Mesothelial cell of epicardium (in vitro differentiated cells): ENCODE measurements at regions not wholly inside any gene's neighbourhood (a gene's known extent, or its start where the extent isn't known, plus 50 kb on each side); places are given as distances from the start of the nearest gene placed in this dataset.

Experiments
- DNase-seq, 2 experiments: peaks; one replicate each; pipeline ENCODE4 v3.0.0; 2021; ENCODE audit warnings: low spot score in 2 of 2; ENCODE audit not compliant: unreplicated experiment in 2 of 2
- H3K27ac Mint-ChIP-seq: 2 replicates; pipeline ENCODE4 v1.8.0; 2021; ENCODE audit warnings: mixed read lengths
- H3K27me3 Mint-ChIP-seq: 2 replicates; pipeline ENCODE4 v1.8.0; 2021; ENCODE audit warnings: low read depth, mixed read lengths
- H3K36me3 Mint-ChIP-seq: 2 replicates; pipeline ENCODE4 v1.8.0; 2021; ENCODE audit warnings: mixed read lengths
- H3K4me1 Mint-ChIP-seq: 2 replicates; pipeline ENCODE4 v1.8.0; 2021; ENCODE audit warnings: mixed read lengths
- H3K4me3 Mint-ChIP-seq: 2 replicates; pipeline ENCODE4 v1.8.0; 2021; ENCODE audit warnings: mild to moderate bottlenecking, moderate library complexity, mixed read lengths
- H3K9me3 Mint-ChIP-seq: 2 replicates; pipeline ENCODE4 v1.8.0; 2021; ENCODE audit warnings: mixed read lengths
- TF ChIP-seq, protein P1 (sequence below): fragments of 200-600 bp; sonication (generic); IDR thresholded peaks from one replicate; pipeline ENCODE4 v1.5.0; 2021; ENCODE audit warnings: antibody characterized with exemption; ENCODE audit not compliant: unreplicated experiment

DNA sequence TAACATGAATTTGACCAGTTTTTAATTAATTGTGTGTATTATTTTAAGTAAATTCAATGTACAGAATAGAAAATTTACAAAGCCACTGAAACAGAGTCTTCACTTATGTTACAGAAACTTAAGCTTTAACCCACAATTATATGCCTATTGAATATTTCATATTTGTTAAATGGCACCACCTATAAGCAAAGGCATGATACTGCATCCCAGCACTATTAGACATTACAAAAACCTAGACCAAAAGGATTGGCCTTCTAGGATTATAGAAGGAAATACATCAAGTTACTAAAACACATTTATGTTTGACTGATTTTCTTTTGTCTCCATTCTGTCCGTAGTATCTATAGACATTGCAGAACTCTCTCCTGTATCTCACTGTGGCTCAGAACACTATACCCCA is 578.1 kb downstream of the AJAP1 start:
- Mint-ChIP-seq H3K4me3 (no peak overlapping the region), H3K36me3 (no peaks in the 10 kb centered on the region), H3K27me3 (peaks cover 42% of the 10 kb centered on the region), H3K4me1 (no peaks in the 10 kb centered on the region), H3K27ac (no peak overlapping the region), H3K9me3 (peaks cover 21% of the 10 kb centered on the region)
- TF ChIP-seq, protein P1, sequence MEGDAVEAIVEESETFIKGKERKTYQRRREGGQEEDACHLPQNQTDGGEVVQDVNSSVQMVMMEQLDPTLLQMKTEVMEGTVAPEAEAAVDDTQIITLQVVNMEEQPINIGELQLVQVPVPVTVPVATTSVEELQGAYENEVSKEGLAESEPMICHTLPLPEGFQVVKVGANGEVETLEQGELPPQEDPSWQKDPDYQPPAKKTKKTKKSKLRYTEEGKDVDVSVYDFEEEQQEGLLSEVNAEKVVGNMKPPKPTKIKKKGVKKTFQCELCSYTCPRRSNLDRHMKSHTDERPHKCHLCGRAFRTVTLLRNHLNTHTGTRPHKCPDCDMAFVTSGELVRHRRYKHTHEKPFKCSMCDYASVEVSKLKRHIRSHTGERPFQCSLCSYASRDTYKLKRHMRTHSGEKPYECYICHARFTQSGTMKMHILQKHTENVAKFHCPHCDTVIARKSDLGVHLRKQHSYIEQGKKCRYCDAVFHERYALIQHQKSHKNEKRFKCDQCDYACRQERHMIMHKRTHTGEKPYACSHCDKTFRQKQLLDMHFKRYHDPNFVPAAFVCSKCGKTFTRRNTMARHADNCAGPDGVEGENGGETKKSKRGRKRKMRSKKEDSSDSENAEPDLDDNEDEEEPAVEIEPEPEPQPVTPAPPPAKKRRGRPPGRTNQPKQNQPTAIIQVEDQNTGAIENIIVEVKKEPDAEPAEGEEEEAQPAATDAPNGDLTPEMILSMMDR, result no peak
- DNase-seq, result no peak

DNA sequence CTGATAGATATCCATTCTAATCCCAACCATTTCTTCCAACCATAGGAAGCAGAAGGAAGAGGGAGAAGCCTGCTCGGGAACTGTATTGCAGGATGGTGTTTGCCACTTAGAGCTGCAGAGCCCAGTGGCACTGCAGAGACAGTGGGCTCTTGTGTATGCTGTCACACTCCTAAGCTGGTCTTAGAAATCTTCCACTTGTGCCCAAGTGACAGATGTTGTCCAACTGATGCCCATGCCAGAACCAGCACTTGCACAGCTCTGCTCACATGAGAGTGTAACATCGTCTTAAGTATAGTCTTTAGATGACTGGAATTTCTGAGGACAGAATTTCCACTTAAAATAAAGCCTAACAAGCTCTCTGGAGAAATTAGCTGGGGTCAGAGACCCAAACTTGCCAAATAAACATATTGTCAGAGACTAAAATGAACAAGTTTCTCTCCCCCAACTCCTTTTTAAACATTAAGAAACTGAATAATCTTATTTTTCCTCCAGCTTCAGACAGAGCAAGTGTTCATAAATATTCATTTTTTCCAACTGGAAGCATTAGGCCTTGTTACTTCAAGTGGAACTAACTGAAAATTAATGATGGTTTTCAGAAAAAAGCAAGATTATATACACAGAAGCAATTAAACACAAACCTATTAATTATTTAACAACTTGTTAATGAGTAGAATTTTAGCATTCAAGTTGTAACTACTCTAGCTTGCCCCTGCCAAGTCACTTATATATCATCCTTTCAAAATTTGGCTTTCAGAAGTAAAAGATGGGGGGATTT is 577.3 kb downstream of the AJAP1 start:
- no peaks in the 10 kb centered on the region for H3K4me1 Mint-ChIP-seq
- no peak overlapping the region for H3K27ac Mint-ChIP-seq
- TF ChIP-seq, protein P1, result no peak
- DNase-seq, result no peak
- no peaks in the 10 kb centered on the region for H3K36me3 Mint-ChIP-seq
- no peak overlapping the region for H3K4me3 Mint-ChIP-seq
- peaks cover 43% of the 10 kb centered on the region for H3K27me3 Mint-ChIP-seq
- H3K9me3 Mint-ChIP-seq, result peaks cover 21% of the 10 kb centered on the region

DNA sequence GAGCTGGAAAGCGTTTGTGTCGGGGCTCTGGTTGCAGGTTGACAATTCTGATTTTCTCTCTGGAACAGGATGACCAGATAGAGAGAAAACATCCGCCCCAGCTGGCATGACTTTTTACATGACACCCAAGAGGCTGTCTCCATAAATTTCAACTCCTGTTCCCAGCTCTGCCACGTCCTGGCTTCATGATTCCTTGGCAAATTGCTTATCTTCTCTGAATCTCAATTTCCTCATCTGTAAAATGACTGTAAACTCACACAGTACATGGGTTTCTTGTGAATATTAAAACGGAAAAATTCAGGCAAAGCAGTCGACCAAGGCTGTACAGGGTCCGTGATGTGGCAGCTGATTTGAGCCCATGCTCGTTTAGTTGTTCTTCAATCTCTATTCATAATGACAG is 572.7 kb downstream of the AJAP1 start:
- Mint-ChIP-seq H3K27me3 (peaks cover 56% of the 10 kb centered on the region), H3K36me3 (no peaks in the 10 kb centered on the region)

DNA sequence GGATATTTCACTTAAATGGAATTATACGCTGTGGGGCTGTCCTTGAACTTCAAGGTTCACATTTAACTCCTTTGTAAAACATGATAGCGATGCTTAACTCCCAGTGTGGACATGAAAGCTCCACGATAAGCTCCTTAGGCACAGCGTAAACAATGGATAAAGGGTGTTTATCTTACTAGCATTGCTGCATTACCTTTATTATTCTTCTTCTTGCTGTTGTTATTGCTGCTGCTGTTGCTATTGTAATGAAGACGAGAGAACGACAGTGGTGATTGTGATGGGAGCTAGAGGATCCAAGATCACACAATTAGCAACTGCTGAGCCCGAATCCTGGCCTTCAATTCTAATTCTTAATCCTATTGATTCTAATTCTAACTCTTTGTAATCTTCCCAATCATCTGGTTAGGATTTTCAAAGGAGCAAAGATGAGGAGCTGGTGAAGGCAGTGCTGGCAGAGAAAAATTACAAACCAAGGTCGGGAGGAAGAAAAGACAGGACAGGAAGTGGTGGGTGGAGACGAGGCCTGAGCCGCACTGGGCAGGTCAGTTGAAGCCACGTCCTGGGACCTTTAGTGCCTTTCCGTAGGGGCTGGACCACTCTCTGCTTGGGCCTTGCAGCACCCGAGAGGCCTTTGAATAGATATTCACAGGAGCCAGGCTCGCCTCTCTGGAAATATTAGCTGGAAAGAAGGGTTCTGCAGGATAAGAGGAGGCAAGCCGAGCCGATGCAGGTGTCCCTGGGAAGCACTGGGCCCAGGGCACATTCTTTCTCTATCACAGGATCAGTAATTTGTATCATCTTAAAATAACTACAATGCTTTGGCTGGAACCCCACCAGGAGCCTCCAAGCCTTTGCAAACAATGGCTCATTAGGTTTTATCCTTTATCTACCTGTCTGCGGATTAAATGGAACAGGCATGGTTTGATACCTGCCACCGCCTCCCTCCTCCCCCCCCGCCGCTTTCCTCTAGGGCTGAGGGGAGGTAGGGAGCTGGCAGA is 571.6 kb downstream of the AJAP1 start:
- H3K27ac Mint-ChIP-seq, result no peak overlapping the region
- TF ChIP-seq, protein P1, result no peak
- H3K9me3 Mint-ChIP-seq, result no peaks in the 10 kb centered on the region
- DNase-seq, result no peak
- no peaks in the 10 kb centered on the region for H3K4me1 Mint-ChIP-seq
- H3K36me3 Mint-ChIP-seq, result no peaks in the 10 kb centered on the region
- H3K27me3 Mint-ChIP-seq, result peaks cover 56% of the 10 kb centered on the region
- no peak overlapping the region for H3K4me3 Mint-ChIP-seq

More for the DNA sequence above, 572.7 kb downstream of the AJAP1 start:
- Mint-ChIP-seq H3K27ac (no peak overlapping the region), H3K4me3 (no peak overlapping the region), H3K4me1 (no peaks in the 10 kb centered on the region), H3K9me3 (no peaks in the 10 kb centered on the region)
- TF ChIP-seq, protein P1, result no peak
- DNase-seq, result no peak

DNA sequence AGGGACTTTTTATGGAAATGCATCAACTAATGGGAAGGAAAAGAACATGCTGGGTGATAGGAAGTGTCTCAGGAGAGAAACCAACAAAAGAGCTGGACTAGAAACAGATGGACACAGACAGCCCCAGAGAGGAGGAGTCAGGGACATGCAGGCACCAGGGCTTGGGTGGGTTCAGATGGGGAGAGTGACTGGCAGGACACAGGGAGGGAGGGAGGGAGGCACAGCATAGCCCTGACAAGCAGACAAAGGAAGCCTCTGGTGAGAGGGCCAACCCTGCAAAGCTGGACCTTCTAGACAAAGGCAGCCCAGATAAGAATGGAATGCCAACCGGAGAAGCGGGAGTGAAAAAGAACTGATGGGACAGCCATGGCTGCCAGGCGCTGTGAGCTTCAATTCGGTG is 568.8 kb downstream of the AJAP1 start:
- DNase-seq, result no peak
- Mint-ChIP-seq H3K27ac (no peak overlapping the region), H3K9me3 (no peaks in the 10 kb centered on the region), H3K27me3 (peaks cover 53% of the 10 kb centered on the region), H3K4me3 (no peak overlapping the region), H3K36me3 (no peaks in the 10 kb centered on the region), H3K4me1 (no peaks in the 10 kb centered on the region)
- TF ChIP-seq, protein P1, result no peak
